ENCODE measurements at regions not wholly inside any gene's neighbourhood (a gene's known extent, or its start where the extent isn't known, plus 50 kb on each side); places are given as distances from the start of the nearest gene placed in this dataset.

DNA sequence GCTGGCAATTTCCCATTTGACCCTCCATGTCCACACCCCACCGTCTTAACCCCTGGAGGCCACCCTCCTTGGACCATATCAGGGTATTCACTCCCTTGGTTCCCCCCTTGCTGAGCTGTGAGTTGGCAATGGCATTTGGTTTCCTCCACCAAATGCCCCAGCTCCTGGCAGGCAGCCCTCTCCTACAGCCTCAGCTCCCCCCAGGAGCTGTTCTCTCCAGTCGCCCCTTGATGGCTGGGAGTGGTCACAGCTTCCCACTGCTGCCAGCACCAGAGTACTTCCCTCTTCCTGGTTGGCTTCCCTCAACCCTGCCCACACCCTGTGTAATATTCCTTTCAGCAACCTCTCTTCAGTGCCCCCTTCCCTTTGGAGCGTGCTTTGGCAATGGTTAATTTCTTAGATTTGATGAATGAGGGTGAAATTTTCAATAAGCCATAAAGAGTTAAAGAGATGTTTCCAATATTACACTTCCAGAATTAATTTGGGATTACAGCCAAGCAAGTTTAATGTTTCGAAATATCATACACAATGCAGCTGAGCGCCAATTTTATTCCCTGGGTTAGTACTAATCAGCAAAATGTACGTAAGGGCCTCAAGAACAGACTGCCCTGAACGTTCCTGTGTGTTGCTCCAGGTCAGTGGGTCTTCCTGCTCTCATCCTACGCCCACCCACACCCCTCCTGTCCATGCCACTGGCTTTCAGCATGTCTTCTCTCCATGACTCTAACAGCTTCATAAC, 207.1 kb upstream of the NFE2L3 start:
- POLR2A ChIA-PET (ENCODE audit: low non-redundant PET), result no interaction called here
- H3K27ac ChIP-seq, result peak overlapping the region; percentile 79
- CTCF ChIA-PET, result interaction anchor here (0.6 kb wide), 2 partner anchors 40 to 1763 kb away, joined by 3 read pairs; no protein-coding TSS in a partner anchor
- DNase-seq (ENCODE audit: low spot score), result no peak
- TF ChIP-seq, protein P1, sequence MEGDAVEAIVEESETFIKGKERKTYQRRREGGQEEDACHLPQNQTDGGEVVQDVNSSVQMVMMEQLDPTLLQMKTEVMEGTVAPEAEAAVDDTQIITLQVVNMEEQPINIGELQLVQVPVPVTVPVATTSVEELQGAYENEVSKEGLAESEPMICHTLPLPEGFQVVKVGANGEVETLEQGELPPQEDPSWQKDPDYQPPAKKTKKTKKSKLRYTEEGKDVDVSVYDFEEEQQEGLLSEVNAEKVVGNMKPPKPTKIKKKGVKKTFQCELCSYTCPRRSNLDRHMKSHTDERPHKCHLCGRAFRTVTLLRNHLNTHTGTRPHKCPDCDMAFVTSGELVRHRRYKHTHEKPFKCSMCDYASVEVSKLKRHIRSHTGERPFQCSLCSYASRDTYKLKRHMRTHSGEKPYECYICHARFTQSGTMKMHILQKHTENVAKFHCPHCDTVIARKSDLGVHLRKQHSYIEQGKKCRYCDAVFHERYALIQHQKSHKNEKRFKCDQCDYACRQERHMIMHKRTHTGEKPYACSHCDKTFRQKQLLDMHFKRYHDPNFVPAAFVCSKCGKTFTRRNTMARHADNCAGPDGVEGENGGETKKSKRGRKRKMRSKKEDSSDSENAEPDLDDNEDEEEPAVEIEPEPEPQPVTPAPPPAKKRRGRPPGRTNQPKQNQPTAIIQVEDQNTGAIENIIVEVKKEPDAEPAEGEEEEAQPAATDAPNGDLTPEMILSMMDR (conservative IDR thresholded peaks at IDR 0.05; ENCODE audit: low read depth), result no peak

DNA sequence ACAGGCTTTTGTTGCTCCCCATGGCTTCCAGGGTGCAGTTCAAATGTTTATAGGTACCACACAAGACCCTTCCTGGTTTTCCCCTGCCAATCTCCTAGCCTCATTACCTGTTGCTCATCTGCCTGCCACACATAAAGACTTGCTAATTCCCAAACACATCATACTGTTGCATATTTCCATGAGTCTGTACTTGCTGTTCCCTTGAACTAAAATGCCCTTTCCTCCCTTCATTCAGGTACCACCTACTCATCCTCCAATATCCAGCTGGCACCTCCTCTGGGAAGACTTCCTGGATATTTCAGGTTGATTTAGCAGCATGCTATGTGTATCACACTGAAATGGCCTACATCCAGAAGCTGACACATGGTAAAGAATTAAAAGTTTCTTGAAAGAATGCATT, 206.4 kb upstream of the NFE2L3 start:
- POLR2A ChIA-PET (ENCODE audit: low non-redundant PET), result no interaction called here
- CTCF ChIA-PET, result no interaction called here
- DNase-seq (ENCODE audit: low spot score), result no peak
- H3K27ac ChIP-seq, result peak overlapping the region; percentile 79
- TF ChIP-seq, protein P1 (conservative IDR thresholded peaks at IDR 0.05; ENCODE audit: low read depth), result no peak

DNA sequence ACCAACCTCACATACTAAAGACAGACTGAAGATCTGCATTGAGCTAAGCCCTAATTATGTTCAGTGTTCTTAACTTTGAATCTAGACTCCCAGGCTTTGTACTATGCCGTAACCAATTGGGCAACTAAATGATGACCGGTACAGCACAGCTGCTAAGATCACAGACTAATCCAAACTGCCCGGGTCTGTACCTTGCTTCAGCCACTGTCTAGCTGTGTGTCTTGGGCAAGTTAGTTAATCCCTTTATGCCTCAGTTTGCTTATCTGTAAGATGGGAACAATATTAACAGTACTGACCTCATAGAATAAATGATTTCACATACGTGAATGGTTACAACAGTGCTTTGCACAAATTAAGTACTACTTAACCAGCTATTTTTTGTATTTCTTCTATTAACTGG, 205.8 kb upstream of the NFE2L3 start:
- DNase-seq (ENCODE audit: low spot score), result no peak
- ChIA-PET POLR2A (ENCODE audit: low non-redundant PET) (no interaction called here), CTCF (no interaction called here)
- TF ChIP-seq, protein P1 (conservative IDR thresholded peaks at IDR 0.05; ENCODE audit: low read depth), result no peak
- H3K27ac ChIP-seq, result no peak overlapping the region

DNA sequence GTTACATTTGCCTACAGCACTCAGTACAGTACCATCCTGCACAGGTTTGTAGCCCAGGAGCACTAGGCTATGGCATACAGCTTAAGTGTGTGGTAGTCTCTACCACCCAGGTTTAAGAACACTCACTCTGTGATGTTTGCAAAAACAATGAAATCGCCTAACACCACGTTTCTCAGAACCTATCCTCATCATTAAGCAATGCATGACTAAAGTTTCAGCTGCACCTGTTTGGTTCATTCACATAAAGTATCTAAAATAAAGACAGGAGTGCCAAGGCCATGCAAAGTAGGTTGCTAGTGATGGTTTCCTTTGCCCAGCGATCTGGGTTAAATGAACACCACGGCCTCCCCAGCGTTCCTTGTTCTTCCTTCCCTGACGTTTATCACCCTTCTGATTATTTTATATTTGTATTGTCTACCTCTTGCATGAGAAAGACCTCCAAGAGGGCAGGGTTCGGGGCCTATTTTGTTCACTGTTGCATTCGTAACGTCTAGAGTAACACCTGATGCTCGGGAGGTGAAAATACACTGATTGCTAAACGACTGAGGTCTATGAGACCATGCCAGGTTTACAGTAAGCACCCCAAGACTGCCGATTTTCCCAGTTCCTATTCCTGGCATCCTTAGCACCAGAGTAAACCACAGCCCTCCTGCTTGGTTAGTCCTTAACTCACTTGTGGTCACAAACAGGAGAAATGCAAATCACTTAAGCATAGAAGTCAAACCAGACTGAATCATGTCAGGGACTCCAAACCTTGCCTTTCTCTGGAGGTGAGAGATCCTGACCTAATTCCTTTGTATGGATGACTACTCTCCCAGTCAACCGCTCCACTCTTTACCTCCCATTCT, 204.1 kb upstream of the NFE2L3 start:
- POLR2A ChIA-PET (ENCODE audit: low non-redundant PET), result no interaction called here
- no peak for DNase-seq (ENCODE audit: low spot score)
- TF ChIP-seq, protein P1 (conservative IDR thresholded peaks at IDR 0.05; ENCODE audit: low read depth), result no peak
- no peak overlapping the region for H3K27ac ChIP-seq
- CTCF ChIA-PET, result no interaction called here

DNA sequence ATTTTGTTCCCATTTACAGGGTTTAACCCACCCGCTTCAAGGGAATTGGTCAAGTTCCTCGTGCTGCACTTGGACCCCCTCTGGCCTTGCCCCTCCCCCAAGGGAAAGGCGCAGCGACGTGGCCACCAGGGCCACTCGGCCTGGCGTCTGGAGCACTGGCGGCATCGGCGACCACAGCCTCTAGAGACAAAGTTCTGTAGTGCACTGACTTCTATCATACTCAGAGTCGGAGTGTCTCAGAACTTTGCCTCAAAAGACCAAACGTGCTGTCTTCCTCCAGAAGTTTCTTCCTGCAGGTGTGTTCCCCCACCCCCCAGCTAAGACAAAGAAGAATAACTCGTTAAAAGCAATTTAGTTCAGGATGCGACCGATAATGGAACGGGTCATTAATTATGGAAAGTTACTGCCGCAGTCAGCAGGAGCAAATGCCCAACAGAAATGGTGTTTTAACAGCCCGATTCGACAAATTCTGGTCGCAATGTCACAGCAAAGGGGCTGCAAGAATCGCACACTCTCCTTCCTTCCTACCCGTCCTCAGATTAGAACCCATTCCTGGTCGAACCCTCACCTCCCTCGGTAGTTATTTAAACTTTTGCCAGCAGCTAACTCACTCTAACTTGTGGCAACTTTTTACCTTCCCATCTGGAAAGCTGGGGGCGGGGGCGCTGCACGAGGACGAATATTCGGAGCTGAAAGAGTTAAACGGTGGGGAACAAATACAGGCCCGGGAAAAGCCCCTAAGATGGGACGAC, 202.1 kb upstream of the NFE2L3 start:
- ChIA-PET POLR2A (ENCODE audit: low non-redundant PET) (no interaction called here), CTCF (interaction anchor here (0.6 kb wide), 1 partner anchor 95 kb away, joined by 4 read pairs; no protein-coding TSS in a partner anchor)
- TF ChIP-seq, protein P1 (conservative IDR thresholded peaks at IDR 0.05; ENCODE audit: low read depth), result no peak
- DNase-seq (ENCODE audit: low spot score), result no peak
- H3K27ac ChIP-seq, result peak overlapping the region; percentile 74

Data from RWPE1 (cell line).